Vagina (tissue), 2 donors: ENCODE measurements at regions not wholly inside any gene's neighbourhood (a gene's known extent, or its start where the extent isn't known, plus 50 kb on each side); places are given as distances from the start of the nearest gene placed in this dataset.
"Not testable (repeated sequence)": the region's sequence is repeated elsewhere in the genome, so short reads cannot be mapped to it uniquely, and the experiment has no call there.

ENCODE experiments used
- DNase-seq, 2 donors: peaks; one replicate each; pipeline ENCODE4 v3.0.0-alpha.2; 2017; ENCODE audit errors: extremely low spot score in 2 of 2
- H3K27ac ChIP-seq: fragments of 200-600 bp; sonication (generic); one replicate; pipeline ENCODE4 v1.5.1; 2019
- H3K27me3 ChIP-seq: fragments of 200-600 bp; sonication (generic); one replicate; pipeline ENCODE4 v1.5.1; 2019
- H3K36me3 ChIP-seq, 2 donors: fragments of 200-600 bp; sonication (generic); one replicate each; pipeline ENCODE4 v1.5.1; 2017 to 2019
- H3K4me1 ChIP-seq: fragments of 200-600 bp; sonication (generic); one replicate; pipeline ENCODE4 v1.5.1; 2019
- H3K4me3 ChIP-seq, 2 donors: fragments of 200-600 bp; sonication (generic); 1 replicate in 1 of 2; 2 replicates in 1 of 2; pipeline ENCODE4 v1.5.1; 2016 to 2019
- H3K9me3 ChIP-seq: fragments of 200-600 bp; sonication (generic); one replicate; pipeline ENCODE4 v1.5.1; 2019
- CTCF ChIP-seq, 3 experiments: fragments of 450-650 bp in 2 of 3; fragments of 200-600 bp in 1 of 3; sonication (generic) in 1 of 3; IDR thresholded peaks; one replicate each; pipeline ENCODE4 v1.5.1; 2017 to 2019; ENCODE audit warnings: antibody characterized with exemption in 3 of 3, mild to moderate bottlenecking in 2 of 3, moderate library complexity in 2 of 3
- POLR2A ChIP-seq, 2 donors: fragments of 450-650 bp; IDR thresholded peaks; one replicate each; pipeline ENCODE4 v1.6.1; 2017; ENCODE audit warnings: antibody characterized with exemption in 2 of 2, mild to moderate bottlenecking in 2 of 2, moderate library complexity in 2 of 2
- POLR2AphosphoS5 ChIP-seq, 2 donors: sonication (generic); formaldehyde crosslinking; IDR thresholded peaks; one replicate each; pipeline ENCODE4 v1.9.0; 2017; ENCODE audit warnings: antibody characterized with exemption in 2 of 2, mild to moderate bottlenecking in 2 of 2, low read depth in 1 of 2; ENCODE audit not compliant: insufficient read depth in 1 of 2
- intact Hi-C: fragments of 100-400 bp; cut with DNase I; formaldehyde crosslinking; loops from one replicate; pipeline ENCODE4 v1.15.1; 2023

DNA sequence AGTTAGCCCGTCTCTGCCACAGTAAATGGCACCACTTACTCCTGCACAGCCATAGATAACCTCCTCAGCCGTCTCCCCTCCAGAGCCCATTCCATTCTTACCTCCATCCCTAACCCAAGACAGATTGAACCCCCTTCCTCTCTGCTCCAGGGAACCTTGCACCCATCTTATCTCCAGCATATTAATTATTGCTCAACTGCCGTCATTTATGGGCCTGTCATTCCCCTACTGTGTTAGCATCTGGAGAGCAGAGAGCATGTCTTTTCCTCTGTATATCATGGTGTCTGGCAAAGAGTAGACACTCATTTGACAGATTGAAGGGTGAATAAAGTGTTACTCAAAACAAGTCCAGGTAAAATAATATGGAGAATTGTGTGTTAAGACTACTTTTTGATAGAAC is 270.0 kb downstream of the CEP170 start:
- H3K4me3 ChIP-seq, intact Hi-C loops, H3K9me3 ChIP-seq, H3K4me1 ChIP-seq, H3K27ac ChIP-seq, H3K36me3 ChIP-seq, DNase-seq, H3K27me3 ChIP-seq: not testable (repeated sequence)

- intact Hi-C loops, H3K27ac ChIP-seq, DNase-seq, H3K4me1 ChIP-seq, H3K27me3 ChIP-seq, H3K36me3 ChIP-seq, H3K4me3 ChIP-seq, H3K9me3 ChIP-seq: not testable (repeated sequence)
Measured at GRCh38 chr1:242973341-242973740, 281.7 kb downstream of the CEP170 start.

- no peak overlapping the region for H3K27ac ChIP-seq
- H3K36me3 ChIP-seq = no peaks in the 10 kb centered on the region
- intact Hi-C loops = no loop called here
- no peak for TF ChIP-seq CTCF (IDR thresholded peaks at IDR 0.05)
- no peak for TF ChIP-seq POLR2AphosphoS5 (IDR thresholded peaks at IDR 0.05; ENCODE audit: insufficient read depth in 1 of 2, low read depth in 1 of 2)
- TF ChIP-seq POLR2A (IDR thresholded peaks at IDR 0.05) = no peak
- H3K9me3 ChIP-seq = no peaks in the 10 kb centered on the region
- H3K4me1 ChIP-seq = no peaks in the 10 kb centered on the region
- no peaks in the 10 kb centered on the region for H3K27me3 ChIP-seq
- H3K4me3 ChIP-seq = no peak overlapping the region
- no peak for DNase-seq
Measured at GRCh38 chr1:242966892-242967291, 288.2 kb downstream of the CEP170 start.

DNA sequence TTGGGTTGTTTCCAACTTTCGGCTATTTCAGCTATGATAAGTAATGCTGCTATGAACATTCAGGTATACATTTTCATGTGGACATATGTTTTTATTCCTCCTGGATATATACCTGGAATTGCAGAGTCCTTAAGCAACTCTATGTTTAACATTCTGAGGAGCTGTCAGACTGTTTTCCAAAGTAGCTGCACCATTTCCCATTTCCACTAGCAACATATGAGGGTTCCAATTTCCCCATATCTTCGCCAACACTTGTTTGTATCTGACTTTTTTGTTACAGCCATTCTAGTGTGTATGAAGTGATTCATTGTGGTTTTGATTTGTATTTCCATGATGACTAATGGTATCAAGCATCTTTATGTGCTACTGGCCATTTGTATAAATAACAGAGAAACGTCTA is 295.7 kb downstream of the CEP170 start:
- H3K9me3 ChIP-seq, H3K27me3 ChIP-seq, H3K27ac ChIP-seq, DNase-seq, H3K36me3 ChIP-seq, H3K4me3 ChIP-seq, H3K4me1 ChIP-seq, intact Hi-C loops: not testable (repeated sequence)

GRCh38 chr1:242954945-242955344 is 300.1 kb downstream of the CEP170 start:
- H3K4me1 ChIP-seq, H3K27ac ChIP-seq, H3K36me3 ChIP-seq, DNase-seq, H3K4me3 ChIP-seq, H3K9me3 ChIP-seq, H3K27me3 ChIP-seq, intact Hi-C loops: not testable (repeated sequence)

DNA sequence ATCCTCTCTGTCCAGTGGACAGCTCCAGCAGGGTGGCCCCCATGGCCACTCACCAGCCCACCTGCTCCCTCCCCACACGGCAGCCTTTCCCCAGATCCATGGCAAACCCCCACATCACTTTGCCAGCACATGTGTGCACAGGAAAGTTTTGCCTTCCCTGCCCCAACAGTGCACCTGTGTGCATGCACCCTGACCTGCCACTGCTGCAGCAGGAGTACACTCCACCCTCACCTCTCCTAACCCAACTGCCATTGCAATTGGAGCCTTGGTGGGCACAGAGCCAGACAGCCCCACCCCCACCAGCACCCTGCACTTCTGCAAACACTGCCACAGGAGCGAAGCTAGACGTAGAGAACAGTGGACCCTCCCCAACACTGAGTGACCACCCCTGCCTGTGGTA is 308.9 kb downstream of the CEP170 start:
- H3K36me3 ChIP-seq = no peaks in the 10 kb centered on the region
- H3K27me3 ChIP-seq = no peaks in the 10 kb centered on the region
- DNase-seq = no peak
- no peak overlapping the region for H3K4me3 ChIP-seq
- no peaks in the 10 kb centered on the region for H3K4me1 ChIP-seq
- no peak overlapping the region for H3K27ac ChIP-seq
- no peaks in the 10 kb centered on the region for H3K9me3 ChIP-seq
- intact Hi-C loops = no loop called here
- TF ChIP-seq CTCF (IDR thresholded peaks at IDR 0.05) = no peak
- TF ChIP-seq POLR2A (IDR thresholded peaks at IDR 0.05) = no peak
- no peak for TF ChIP-seq POLR2AphosphoS5 (IDR thresholded peaks at IDR 0.05; ENCODE audit: insufficient read depth in 1 of 2, low read depth in 1 of 2)

GRCh38 chr1:242936725-242937124 is 318.4 kb downstream of the CEP170 start:
- H3K4me1 ChIP-seq, H3K27ac ChIP-seq, DNase-seq, H3K4me3 ChIP-seq, H3K27me3 ChIP-seq, intact Hi-C loops, H3K36me3 ChIP-seq, H3K9me3 ChIP-seq: not testable (repeated sequence)

DNA sequence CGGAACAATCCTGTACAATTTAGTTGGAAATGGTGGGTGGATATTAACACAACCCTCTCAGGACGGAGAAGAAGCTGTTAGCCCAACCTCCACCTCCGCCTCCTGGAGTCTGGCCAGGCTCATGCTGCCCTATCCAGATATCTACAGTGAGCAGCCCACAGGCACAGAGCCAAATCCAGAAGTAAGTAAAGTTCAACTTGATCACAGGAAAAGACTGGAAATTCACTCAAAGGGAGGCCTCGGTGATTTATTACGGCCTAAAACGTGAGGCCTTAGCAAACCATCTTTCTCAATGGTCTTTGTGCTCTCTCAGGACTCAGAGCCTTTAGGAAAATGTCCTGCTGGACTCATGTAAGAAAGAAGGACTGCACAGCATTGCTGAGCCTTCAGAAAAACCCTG is 330.4 kb downstream of the CEP170 start:
- DNase-seq, H3K27ac ChIP-seq, H3K9me3 ChIP-seq, H3K27me3 ChIP-seq, H3K4me3 ChIP-seq, H3K4me1 ChIP-seq, H3K36me3 ChIP-seq, intact Hi-C loops: not testable (repeated sequence)

- H3K9me3 ChIP-seq, intact Hi-C loops, H3K27me3 ChIP-seq, H3K27ac ChIP-seq, H3K4me3 ChIP-seq, H3K4me1 ChIP-seq, H3K36me3 ChIP-seq, DNase-seq: not testable (repeated sequence)
Measured at GRCh38 chr1:242923603-242924002, 331.5 kb downstream of the CEP170 start.

DNA sequence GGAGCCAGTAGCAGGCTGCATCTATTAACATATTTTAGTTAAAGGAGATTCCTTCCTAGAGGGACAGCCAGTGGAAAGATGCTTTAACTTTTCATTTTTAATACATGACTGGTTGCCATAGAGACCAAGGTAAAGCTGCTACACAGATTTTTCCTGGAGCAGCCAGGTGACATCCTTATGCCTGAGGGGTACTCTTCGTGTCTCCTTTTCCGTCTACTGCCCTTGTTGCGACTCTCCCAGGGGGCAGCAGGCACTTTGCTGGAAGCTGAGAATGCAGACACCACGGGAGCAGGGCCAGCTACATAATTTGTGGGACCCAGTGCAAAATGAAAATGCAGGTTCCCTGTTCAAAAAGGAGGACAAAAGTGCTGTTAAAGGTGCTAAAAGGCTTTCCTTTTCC is 340.4 kb downstream of the CEP170 start:
- DNase-seq, intact Hi-C loops, H3K36me3 ChIP-seq, H3K4me3 ChIP-seq, H3K27me3 ChIP-seq, H3K4me1 ChIP-seq, H3K9me3 ChIP-seq, H3K27ac ChIP-seq: not testable (repeated sequence)

DNA sequence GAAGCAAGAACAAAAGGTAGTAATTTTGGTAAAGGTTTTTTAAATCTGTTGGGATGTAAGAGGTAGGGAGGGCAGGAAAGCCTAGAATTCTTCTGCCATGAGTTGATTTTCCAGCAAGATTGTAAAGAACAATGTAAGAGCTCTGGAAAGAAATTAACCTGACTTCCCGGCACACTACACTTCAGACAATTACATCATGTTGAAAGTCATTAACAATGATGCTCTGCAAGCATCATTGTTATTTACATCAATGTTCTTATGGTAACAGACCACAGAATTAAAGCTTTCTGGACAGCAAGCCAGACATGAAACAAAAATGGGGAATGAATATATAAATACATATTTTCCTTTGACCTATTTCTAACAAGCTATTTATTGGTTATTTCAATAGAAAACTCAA is 342.2 kb downstream of the CEP170 start:
- H3K36me3 ChIP-seq, H3K27ac ChIP-seq, intact Hi-C loops, H3K27me3 ChIP-seq, H3K4me3 ChIP-seq, H3K4me1 ChIP-seq, H3K9me3 ChIP-seq, DNase-seq: not testable (repeated sequence)

- H3K9me3 ChIP-seq, H3K27ac ChIP-seq, H3K4me1 ChIP-seq, intact Hi-C loops, DNase-seq, H3K36me3 ChIP-seq, H3K4me3 ChIP-seq, H3K27me3 ChIP-seq: not testable (repeated sequence)
Measured at GRCh38 chr1:242900558-242900957, 354.5 kb downstream of the CEP170 start.
